ENCODE measurements at regions not wholly inside any gene's neighbourhood (a gene's known extent, or its start where the extent isn't known, plus 50 kb on each side); places are given as distances from the start of the nearest gene placed in this dataset.

DNA sequence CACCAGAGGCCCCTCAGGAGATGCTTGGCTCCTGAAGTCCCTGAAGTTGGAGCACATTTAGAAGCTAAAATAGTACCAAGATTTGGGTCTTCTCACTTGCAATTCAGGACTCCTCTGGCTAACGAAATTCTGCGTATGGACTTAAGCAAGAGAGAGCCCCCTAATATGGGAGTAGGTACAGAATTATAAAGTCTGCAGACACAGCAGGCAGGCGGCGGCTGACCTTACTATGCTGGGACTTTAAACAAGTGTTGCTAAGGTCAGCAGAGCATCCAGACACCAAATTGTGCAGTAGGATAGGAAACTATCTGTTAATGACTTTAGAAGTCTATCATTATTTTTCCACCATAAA is 104.5 kb upstream of the PDE4B start:
- DNase-seq: no peak

- DNase-seq: no peak
Measured at GRCh38 chr1:65688848-65689247, 103.8 kb upstream of the PDE4B start.

GRCh38 chr1:65691152-65691900 is 101.4 kb upstream of the PDE4B start:
- no peak for DNase-seq

- DNase-seq: no peak
Measured at GRCh38 chr1:65691972-65692371, 100.7 kb upstream of the PDE4B start.

DNA sequence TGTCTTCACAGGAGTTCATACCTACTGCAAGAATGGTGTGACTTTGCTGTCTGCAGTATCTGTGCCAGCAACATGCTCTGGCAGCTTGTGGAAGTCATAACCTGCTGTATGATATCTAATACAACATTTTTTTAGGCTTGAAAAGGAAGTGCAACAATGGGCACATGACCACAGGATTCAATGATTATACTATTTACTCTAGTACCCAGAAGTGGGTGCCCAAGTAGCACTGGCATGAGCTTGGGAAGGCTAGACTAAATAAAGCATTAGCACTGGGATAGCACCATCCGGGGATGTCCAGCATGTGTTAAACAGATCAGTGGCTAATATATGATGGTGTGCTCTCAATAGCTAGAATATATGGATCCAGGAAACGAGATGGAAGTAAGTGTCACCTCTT is 98.6 kb upstream of the PDE4B start:
- no peak for DNase-seq

- DNase-seq: no peak
Measured at GRCh38 chr1:65694933-65695332, 97.8 kb upstream of the PDE4B start.

GRCh38 chr1:65698590-65698989 is 94.1 kb upstream of the PDE4B start:
- no peak for DNase-seq

- DNase-seq: no peak
Measured at GRCh38 chr1:65703853-65704252, 88.8 kb upstream of the PDE4B start.

DNA sequence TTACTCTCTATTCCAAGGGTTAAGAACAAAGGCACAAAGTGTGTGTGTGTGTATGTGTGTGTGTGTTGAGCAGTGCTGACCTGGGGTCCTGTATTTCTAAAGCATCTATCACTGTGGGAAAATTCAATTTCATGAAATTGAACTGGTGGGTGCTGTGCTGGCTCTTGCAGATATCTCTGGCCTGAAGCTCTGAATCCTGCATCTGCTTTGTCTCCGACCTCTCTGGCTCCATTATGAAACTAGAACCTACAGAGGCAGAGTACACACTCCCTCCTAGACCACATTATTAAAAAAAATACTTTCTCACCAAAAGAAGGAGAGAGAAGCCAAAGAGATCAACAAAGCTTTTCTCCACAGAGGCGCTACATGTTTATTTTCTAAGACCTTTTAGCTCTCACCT is 88.4 kb upstream of the PDE4B start:
- DNase-seq: no peak

GRCh38 chr1:65717815-65718454 is 74.8 kb upstream of the PDE4B start:
- no peak for DNase-seq

DNA sequence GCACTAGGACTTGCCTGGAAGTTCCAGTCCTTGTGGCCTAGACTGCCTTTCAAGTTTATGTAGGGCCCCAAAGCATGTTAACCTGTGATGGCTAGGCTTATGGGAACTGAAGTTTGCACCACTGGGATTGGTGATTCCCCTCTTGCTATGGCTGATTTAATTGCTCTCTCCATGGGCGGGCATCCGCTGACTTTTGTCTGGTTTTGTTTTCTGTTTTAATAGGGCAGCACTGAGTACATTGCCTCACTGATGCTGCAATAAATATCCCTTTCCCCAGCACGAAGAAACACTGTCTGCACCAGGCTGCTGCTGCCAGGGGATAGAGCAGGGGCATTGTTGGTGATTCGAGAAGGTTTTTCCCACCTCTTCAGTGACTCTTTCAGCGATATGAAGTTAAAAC is 73.3 kb upstream of the PDE4B start:
- no peak for DNase-seq

DNA sequence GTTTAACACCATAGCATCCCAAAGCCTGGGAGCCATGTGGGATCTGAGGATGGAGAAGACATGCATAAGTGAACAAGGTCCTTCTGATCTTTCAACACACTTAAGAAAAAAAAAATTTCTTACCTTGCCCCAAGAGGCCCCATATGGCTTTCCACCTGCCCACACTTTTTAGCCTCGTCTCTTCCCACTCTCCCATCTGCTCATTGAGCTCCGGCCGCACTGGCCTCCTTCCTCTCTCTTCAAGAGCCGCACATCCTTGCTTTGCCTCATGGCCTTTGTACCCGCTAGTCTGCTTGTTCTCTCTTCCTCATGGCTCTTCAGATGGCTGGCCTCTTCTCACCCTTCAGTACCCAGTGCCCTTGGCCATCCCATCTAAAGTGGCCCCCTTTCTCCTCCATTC is 70.2 kb upstream of the PDE4B start:
- peak; percentile 4 for DNase-seq

- peak; percentile 54 for DNase-seq
Measured at GRCh38 chr1:65724151-65724550, 68.5 kb upstream of the PDE4B start.

- no peak for DNase-seq
Measured at GRCh38 chr1:65725064-65725463, 67.6 kb upstream of the PDE4B start.

- no peak for DNase-seq
Measured at GRCh38 chr1:65728504-65728903, 64.2 kb upstream of the PDE4B start.

GRCh38 chr1:65729259-65729658 is 63.4 kb upstream of the PDE4B start:
- no peak for DNase-seq

- no peak for DNase-seq
Measured at GRCh38 chr1:65734979-65735378, 57.7 kb upstream of the PDE4B start.

- no peak for DNase-seq
Measured at GRCh38 chr1:65741993-65742392, 50.7 kb upstream of the PDE4B start.

All from NCI-H2171 (cell line).